ENCODE measurements at regions not wholly inside any gene's neighbourhood (a gene's known extent, or its start where the extent isn't known, plus 50 kb on each side); places are given as distances from the start of the nearest gene placed in this dataset.

GRCh38 chr2:67792681-67793091 is 270.1 kb downstream of the C1D start:
- TF ChIP-seq, protein P1, sequence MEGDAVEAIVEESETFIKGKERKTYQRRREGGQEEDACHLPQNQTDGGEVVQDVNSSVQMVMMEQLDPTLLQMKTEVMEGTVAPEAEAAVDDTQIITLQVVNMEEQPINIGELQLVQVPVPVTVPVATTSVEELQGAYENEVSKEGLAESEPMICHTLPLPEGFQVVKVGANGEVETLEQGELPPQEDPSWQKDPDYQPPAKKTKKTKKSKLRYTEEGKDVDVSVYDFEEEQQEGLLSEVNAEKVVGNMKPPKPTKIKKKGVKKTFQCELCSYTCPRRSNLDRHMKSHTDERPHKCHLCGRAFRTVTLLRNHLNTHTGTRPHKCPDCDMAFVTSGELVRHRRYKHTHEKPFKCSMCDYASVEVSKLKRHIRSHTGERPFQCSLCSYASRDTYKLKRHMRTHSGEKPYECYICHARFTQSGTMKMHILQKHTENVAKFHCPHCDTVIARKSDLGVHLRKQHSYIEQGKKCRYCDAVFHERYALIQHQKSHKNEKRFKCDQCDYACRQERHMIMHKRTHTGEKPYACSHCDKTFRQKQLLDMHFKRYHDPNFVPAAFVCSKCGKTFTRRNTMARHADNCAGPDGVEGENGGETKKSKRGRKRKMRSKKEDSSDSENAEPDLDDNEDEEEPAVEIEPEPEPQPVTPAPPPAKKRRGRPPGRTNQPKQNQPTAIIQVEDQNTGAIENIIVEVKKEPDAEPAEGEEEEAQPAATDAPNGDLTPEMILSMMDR (IDR thresholded peaks at IDR 0.05) = no peak
- TF ChIP-seq POLR2A (IDR thresholded peaks at IDR 0.05) = no peak
